ENCODE measurements at regions not wholly inside any gene's neighbourhood (a gene's known extent, or its start where the extent isn't known, plus 50 kb on each side); places are given as distances from the start of the nearest gene placed in this dataset.

GRCh38 chr3:154776549-154777225, 303.4 kb upstream of the MME start:
- no peak for DNase-seq
- no peak overlapping the region for H3K27ac Mint-ChIP-seq
- H3K4me1 Mint-ChIP-seq = no peaks in the 10 kb centered on the region
- H3K4me3 Mint-ChIP-seq = no peak overlapping the region
- no peaks in the 10 kb centered on the region for H3K36me3 Mint-ChIP-seq (ENCODE audit: low read depth)
- H3K9me3 Mint-ChIP-seq = no peaks in the 10 kb centered on the region
- no peaks in the 10 kb centered on the region for H3K27me3 Mint-ChIP-seq
- intact Hi-C loops (cut with micrococcal nuclease) = no loop called here

- H3K4me1 Mint-ChIP-seq = no peaks in the 10 kb centered on the region
- no peak for DNase-seq
- H3K4me3 Mint-ChIP-seq = no peak overlapping the region
- no peaks in the 10 kb centered on the region for H3K36me3 Mint-ChIP-seq (ENCODE audit: low read depth)
- no peaks in the 10 kb centered on the region for H3K9me3 Mint-ChIP-seq
- no peak overlapping the region for H3K27ac Mint-ChIP-seq
- H3K27me3 Mint-ChIP-seq = no peaks in the 10 kb centered on the region
- intact Hi-C loops (cut with micrococcal nuclease) = no loop called here
Observed at GRCh38 chr3:154775821-154776548, 304.1 kb upstream of the MME start.

GRCh38 chr3:154766765-154767503, 313.2 kb upstream of the MME start:
- no peak overlapping the region for H3K4me3 Mint-ChIP-seq
- DNase-seq = no peak
- no peak overlapping the region for H3K27ac Mint-ChIP-seq
- no peaks in the 10 kb centered on the region for H3K27me3 Mint-ChIP-seq
- H3K36me3 Mint-ChIP-seq (ENCODE audit: low read depth) = no peaks in the 10 kb centered on the region
- no peaks in the 10 kb centered on the region for H3K4me1 Mint-ChIP-seq
- intact Hi-C loops (cut with micrococcal nuclease) = no loop called here
- no peaks in the 10 kb centered on the region for H3K9me3 Mint-ChIP-seq

- no peak for DNase-seq
- Mint-ChIP-seq H3K4me3 (no peak overlapping the region), H3K9me3 (no peaks in the 10 kb centered on the region), H3K27ac (no peak overlapping the region), H3K36me3 (ENCODE audit: low read depth) (no peaks in the 10 kb centered on the region), H3K27me3 (no peaks in the 10 kb centered on the region), H3K4me1 (no peaks in the 10 kb centered on the region)
- intact Hi-C loops (cut with micrococcal nuclease) = no loop called here
Observed at GRCh38 chr3:154764856-154765640, 315.1 kb upstream of the MME start.

GRCh38 chr3:154762486-154762885, 317.6 kb upstream of the MME start:
- intact Hi-C loops (cut with micrococcal nuclease) = no loop called here
- Mint-ChIP-seq H3K36me3 (ENCODE audit: low read depth) (no peaks in the 10 kb centered on the region), H3K27ac (no peak overlapping the region), H3K4me1 (no peaks in the 10 kb centered on the region), H3K9me3 (no peaks in the 10 kb centered on the region), H3K4me3 (no peak overlapping the region), H3K27me3 (no peaks in the 10 kb centered on the region)
- no peak for DNase-seq

GRCh38 chr3:154759966-154760365, 320.2 kb upstream of the MME start:
- H3K36me3 Mint-ChIP-seq (ENCODE audit: low read depth) = no peaks in the 10 kb centered on the region
- no peaks in the 10 kb centered on the region for H3K9me3 Mint-ChIP-seq
- intact Hi-C loops (cut with micrococcal nuclease) = no loop called here
- no peaks in the 10 kb centered on the region for H3K27me3 Mint-ChIP-seq
- H3K27ac Mint-ChIP-seq = no peak overlapping the region
- H3K4me1 Mint-ChIP-seq = no peaks in the 10 kb centered on the region
- no peak overlapping the region for H3K4me3 Mint-ChIP-seq
- DNase-seq = no peak

- DNase-seq = no peak
- Mint-ChIP-seq H3K4me3 (no peak overlapping the region), H3K4me1 (no peaks in the 10 kb centered on the region), H3K27ac (no peak overlapping the region), H3K27me3 (no peaks in the 10 kb centered on the region), H3K9me3 (no peaks in the 10 kb centered on the region), H3K36me3 (ENCODE audit: low read depth) (no peaks in the 10 kb centered on the region)
- intact Hi-C loops (cut with micrococcal nuclease) = no loop called here
Observed at GRCh38 chr3:154758109-154758868, 321.8 kb upstream of the MME start.

- Mint-ChIP-seq H3K4me3 (no peak overlapping the region), H3K9me3 (no peaks in the 10 kb centered on the region), H3K27ac (no peak overlapping the region), H3K36me3 (ENCODE audit: low read depth) (no peaks in the 10 kb centered on the region), H3K4me1 (no peaks in the 10 kb centered on the region), H3K27me3 (no peaks in the 10 kb centered on the region)
- intact Hi-C loops (cut with micrococcal nuclease) = no loop called here
- DNase-seq = no peak
Observed at GRCh38 chr3:154753101-154753500, 323.1 kb upstream of the GPR149 start.

- no peak for DNase-seq
- intact Hi-C loops (cut with micrococcal nuclease) = no loop called here
- no peaks in the 10 kb centered on the region for H3K4me1 Mint-ChIP-seq
- no peak overlapping the region for H3K27ac Mint-ChIP-seq
- H3K9me3 Mint-ChIP-seq = no peaks in the 10 kb centered on the region
- no peaks in the 10 kb centered on the region for H3K27me3 Mint-ChIP-seq
- H3K36me3 Mint-ChIP-seq (ENCODE audit: low read depth) = no peaks in the 10 kb centered on the region
- H3K4me3 Mint-ChIP-seq = no peak overlapping the region
Observed at GRCh38 chr3:154749514-154749913, 319.5 kb upstream of the GPR149 start.

GRCh38 chr3:154745929-154746328, 315.9 kb upstream of the GPR149 start:
- peaks cover 3% of the 10 kb centered on the region for H3K9me3 Mint-ChIP-seq
- no peaks in the 10 kb centered on the region for H3K27me3 Mint-ChIP-seq
- H3K36me3 Mint-ChIP-seq (ENCODE audit: low read depth) = no peaks in the 10 kb centered on the region
- no peak overlapping the region for H3K4me3 Mint-ChIP-seq
- intact Hi-C loops (cut with micrococcal nuclease) = no loop called here
- H3K27ac Mint-ChIP-seq = no peak overlapping the region
- no peak for DNase-seq
- H3K4me1 Mint-ChIP-seq = no peaks in the 10 kb centered on the region

- DNase-seq = no peak
- H3K36me3 Mint-ChIP-seq (ENCODE audit: low read depth) = no peaks in the 10 kb centered on the region
- no peak overlapping the region for H3K4me3 Mint-ChIP-seq
- H3K4me1 Mint-ChIP-seq = no peaks in the 10 kb centered on the region
- intact Hi-C loops (cut with micrococcal nuclease) = no loop called here
- no peak overlapping the region for H3K27ac Mint-ChIP-seq
- H3K27me3 Mint-ChIP-seq = no peaks in the 10 kb centered on the region
- H3K9me3 Mint-ChIP-seq = peaks cover 3% of the 10 kb centered on the region
Observed at GRCh38 chr3:154745122-154745521, 315.1 kb upstream of the GPR149 start.

GRCh38 chr3:154743418-154743817, 313.4 kb upstream of the GPR149 start:
- H3K4me3 Mint-ChIP-seq = no peak overlapping the region
- no peaks in the 10 kb centered on the region for H3K27me3 Mint-ChIP-seq
- no peak overlapping the region for H3K27ac Mint-ChIP-seq
- H3K36me3 Mint-ChIP-seq (ENCODE audit: low read depth) = no peaks in the 10 kb centered on the region
- no peak for DNase-seq
- intact Hi-C loops (cut with micrococcal nuclease) = no loop called here
- H3K4me1 Mint-ChIP-seq = no peaks in the 10 kb centered on the region
- H3K9me3 Mint-ChIP-seq = peaks cover 3% of the 10 kb centered on the region

- Mint-ChIP-seq H3K27ac (no peak overlapping the region), H3K4me3 (no peak overlapping the region), H3K27me3 (no peaks in the 10 kb centered on the region), H3K4me1 (no peaks in the 10 kb centered on the region), H3K9me3 (no peaks in the 10 kb centered on the region), H3K36me3 (ENCODE audit: low read depth) (no peaks in the 10 kb centered on the region)
- intact Hi-C loops (cut with micrococcal nuclease) = no loop called here
- no peak for DNase-seq
Observed at GRCh38 chr3:154734468-154734867, 304.5 kb upstream of the GPR149 start.

Data from activated CD4-positive, alpha-beta T cell treated with anti-CD3 and anti-CD28 coated beads, Interleukin-2, amount 10 ng/mL, durations not matched to agents 24 days and 14 days (primary cell).